MM.1S (cell line): ENCODE measurements at regions not wholly inside any gene's neighbourhood (a gene's known extent, or its start where the extent isn't known, plus 50 kb on each side); places are given as distances from the start of the nearest gene placed in this dataset.

Source experiments
- EZH2 ChIP-seq: fragments of 300-600 bp; sonication (generic); optimal IDR thresholded peaks from 2 replicates; pipeline ENCODE3; 2017; ENCODE audit warnings: low read depth, mild to moderate bottlenecking, antibody characterized with exemption, low read length, mixed read lengths
- EZH2phosphoT487 ChIP-seq: fragments of 300-600 bp; sonication (generic); IDR thresholded peaks from 2 replicates; pipeline ENCODE4 v1.6.1; 2018; ENCODE audit warnings: antibody characterized with exemption, low read length
- TF ChIP-seq, protein P1 (sequence below): fragments of 300-600 bp; sonication (generic); IDR thresholded peaks from 2 replicates; pipeline ENCODE4 v1.5.1; 2016; ENCODE audit warnings: antibody characterized with exemption, low read length, mixed read lengths

DNA sequence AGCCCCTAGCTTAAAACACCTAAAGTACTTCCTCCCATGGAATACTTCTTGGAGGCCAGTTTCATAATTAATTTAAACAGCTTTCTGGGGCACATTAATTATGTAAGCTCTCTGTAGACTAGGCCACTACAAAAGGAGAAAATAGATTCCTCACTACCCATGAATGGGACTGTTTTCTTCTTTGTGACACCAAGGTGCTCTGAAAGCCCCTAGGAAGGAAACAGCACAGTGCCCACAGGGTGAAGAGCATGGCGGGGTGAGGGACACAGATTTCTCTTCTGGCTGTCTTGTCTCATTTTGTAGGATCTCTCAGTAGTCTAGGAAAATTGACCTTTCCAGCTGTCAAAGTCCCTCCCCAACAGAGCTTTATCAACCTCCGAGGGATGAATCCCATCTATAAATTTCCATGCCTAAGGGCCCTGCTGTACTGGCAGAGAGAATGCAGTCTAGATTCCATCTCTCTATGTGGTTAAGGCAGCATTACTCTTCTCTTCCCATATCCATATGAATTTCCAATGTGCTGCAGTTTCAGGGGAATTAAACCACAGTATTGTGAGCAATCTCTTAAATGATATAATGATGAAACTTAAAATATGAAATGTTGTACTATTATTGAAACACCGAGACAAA, 183.6 kb upstream of the GRIP1 start:
- TF ChIP-seq, protein P1, sequence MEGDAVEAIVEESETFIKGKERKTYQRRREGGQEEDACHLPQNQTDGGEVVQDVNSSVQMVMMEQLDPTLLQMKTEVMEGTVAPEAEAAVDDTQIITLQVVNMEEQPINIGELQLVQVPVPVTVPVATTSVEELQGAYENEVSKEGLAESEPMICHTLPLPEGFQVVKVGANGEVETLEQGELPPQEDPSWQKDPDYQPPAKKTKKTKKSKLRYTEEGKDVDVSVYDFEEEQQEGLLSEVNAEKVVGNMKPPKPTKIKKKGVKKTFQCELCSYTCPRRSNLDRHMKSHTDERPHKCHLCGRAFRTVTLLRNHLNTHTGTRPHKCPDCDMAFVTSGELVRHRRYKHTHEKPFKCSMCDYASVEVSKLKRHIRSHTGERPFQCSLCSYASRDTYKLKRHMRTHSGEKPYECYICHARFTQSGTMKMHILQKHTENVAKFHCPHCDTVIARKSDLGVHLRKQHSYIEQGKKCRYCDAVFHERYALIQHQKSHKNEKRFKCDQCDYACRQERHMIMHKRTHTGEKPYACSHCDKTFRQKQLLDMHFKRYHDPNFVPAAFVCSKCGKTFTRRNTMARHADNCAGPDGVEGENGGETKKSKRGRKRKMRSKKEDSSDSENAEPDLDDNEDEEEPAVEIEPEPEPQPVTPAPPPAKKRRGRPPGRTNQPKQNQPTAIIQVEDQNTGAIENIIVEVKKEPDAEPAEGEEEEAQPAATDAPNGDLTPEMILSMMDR, result no peak
- TF ChIP-seq EZH2, result no peak
- no peak for TF ChIP-seq EZH2phosphoT487
